Smooth muscle cell of the brain vasculature (primary cell): ENCODE measurements at regions not wholly inside any gene's neighbourhood (a gene's known extent, or its start where the extent isn't known, plus 50 kb on each side); places are given as distances from the start of the nearest gene placed in this dataset.

Source experiments
- DNase-seq: peaks from one replicate; pipeline ENCODE4 v3.0.0-alpha.2; 2012; ENCODE audit warnings: low read depth, low spot score

- DNase-seq = peak; percentile 12
These were observed 133.9 kb downstream of the FANCF start for GRCh38 chr11:22491555-22492225.

GRCh38 chr11:22479971-22480720 is 142.0 kb downstream of the SLC17A6 start:
- DNase-seq = no peak

GRCh38 chr11:22479208-22479607 is 141.0 kb downstream of the SLC17A6 start:
- no peak for DNase-seq

GRCh38 chr11:22478169-22478568 is 140.0 kb downstream of the SLC17A6 start:
- no peak for DNase-seq

- no peak for DNase-seq
These were observed 139.1 kb downstream of the SLC17A6 start for GRCh38 chr11:22477312-22477711.

- DNase-seq = no peak
These were observed 138.4 kb downstream of the SLC17A6 start for GRCh38 chr11:22476589-22476988.

- no peak for DNase-seq
These were observed 136.4 kb downstream of the SLC17A6 start for GRCh38 chr11:22474616-22475015.

GRCh38 chr11:22473586-22473985 is 135.4 kb downstream of the SLC17A6 start:
- no peak for DNase-seq

GRCh38 chr11:22472306-22472705 is 134.1 kb downstream of the SLC17A6 start:
- no peak for DNase-seq

GRCh38 chr11:22471385-22471784 is 133.2 kb downstream of the SLC17A6 start:
- DNase-seq = no peak

- DNase-seq = no peak
These were observed 129.6 kb downstream of the SLC17A6 start for GRCh38 chr11:22467741-22468140.

GRCh38 chr11:22467248-22467647 is 129.1 kb downstream of the SLC17A6 start:
- DNase-seq = no peak

- DNase-seq = no peak
These were observed 128.6 kb downstream of the SLC17A6 start for GRCh38 chr11:22466809-22467208.

- no peak for DNase-seq
These were observed 128.2 kb downstream of the SLC17A6 start for GRCh38 chr11:22466351-22466750.

GRCh38 chr11:22465620-22466019 is 127.4 kb downstream of the SLC17A6 start:
- DNase-seq = no peak

GRCh38 chr11:22461626-22462025 is 123.4 kb downstream of the SLC17A6 start:
- no peak for DNase-seq

GRCh38 chr11:22460181-22460580 is 122.0 kb downstream of the SLC17A6 start:
- no peak for DNase-seq

- no peak for DNase-seq
These were observed 120.9 kb downstream of the SLC17A6 start for GRCh38 chr11:22459048-22459447.

- no peak for DNase-seq
These were observed 120.0 kb downstream of the SLC17A6 start for GRCh38 chr11:22458161-22458560.

- no peak for DNase-seq
These were observed 119.0 kb downstream of the SLC17A6 start for GRCh38 chr11:22456993-22457762.

- DNase-seq = no peak
These were observed 116.4 kb downstream of the SLC17A6 start for GRCh38 chr11:22454461-22455090.

- no peak for DNase-seq
These were observed 111.3 kb downstream of the SLC17A6 start for GRCh38 chr11:22449441-22449840.
